DOHH2 (cell line): ENCODE measurements at regions not wholly inside any gene's neighbourhood (a gene's known extent, or its start where the extent isn't known, plus 50 kb on each side); places are given as distances from the start of the nearest gene placed in this dataset.

Experiments
- H3F3A ChIP-seq: fragments of 200-600 bp; sonication (generic), shearing (Covaris generic); 2 replicates; pipeline ENCODE4 v1.6.0; 2016; ENCODE audit warnings: antibody characterized with exemption, mild to moderate bottlenecking; ENCODE audit not compliant: control insufficient read depth, insufficient read depth
- H3K27ac ChIP-seq: fragments of 200-600 bp; sonication (generic); 2 replicates; pipeline ENCODE4 v1.5.1; 2014; ENCODE audit warnings: low read depth, mild to moderate bottlenecking, low read length, moderate library complexity
- H3K27me3 ChIP-seq: fragments of 200-600 bp; sonication (generic); 2 replicates; pipeline ENCODE4 v1.6.1; 2014; ENCODE audit warnings: mild to moderate bottlenecking, low read length, mixed read lengths; ENCODE audit not compliant: control insufficient read depth
- H3K36me3 ChIP-seq: fragments of 200-600 bp; sonication (generic); 2 replicates; pipeline ENCODE4 v1.6.1; 2014; ENCODE audit warnings: mild to moderate bottlenecking, low read length, moderate library complexity, mixed read lengths; ENCODE audit not compliant: control insufficient read depth
- H3K4me1 ChIP-seq: fragments of 200-600 bp; sonication (generic); 2 replicates; pipeline ENCODE4 v1.6.1; 2014; ENCODE audit warnings: mild to moderate bottlenecking, low read length, mixed read lengths; ENCODE audit not compliant: control insufficient read depth
- H3K4me2 ChIP-seq: fragments of 200-600 bp; sonication (generic); 2 replicates; pipeline ENCODE4 v1.6.0; 2014; ENCODE audit warnings: mild to moderate bottlenecking, low read length, moderate library complexity
- H3K4me3 ChIP-seq: fragments of 200-600 bp; sonication (generic); 2 replicates; pipeline ENCODE4 v1.5.1; 2014; ENCODE audit warnings: mild to moderate bottlenecking, low read length, mixed read lengths
- H3K79me2 ChIP-seq: fragments of 200-600 bp; sonication (generic); 2 replicates; pipeline ENCODE4 v1.6.1; 2014; ENCODE audit warnings: mild to moderate bottlenecking, low read length, mixed read lengths; ENCODE audit not compliant: control insufficient read depth
- H3K9me2 ChIP-seq: fragments of 200-600 bp; sonication (generic); replicated peaks from 2 replicates; pipeline ENCODE4 v1.6.1; 2014; ENCODE audit warnings: mild to moderate bottlenecking, low read length, mixed read lengths; ENCODE audit not compliant: control insufficient read depth
- H3K9me3 ChIP-seq: fragments of 200-600 bp; sonication (generic); 2 replicates; pipeline ENCODE4 v1.6.1; 2014; ENCODE audit warnings: antibody characterized with exemption, low read length, mixed read lengths; ENCODE audit not compliant: control insufficient read depth, insufficient read depth
- H4K20me1 ChIP-seq: fragments of 200-600 bp; sonication (generic); 2 replicates; pipeline ENCODE4 v1.6.0; 2014; ENCODE audit warnings: low read depth, mild to moderate bottlenecking, antibody characterized with exemption, low read length, moderate library complexity; ENCODE audit not compliant: control insufficient read depth, insufficient read depth
- CTCF ChIP-seq: fragments of 200-600 bp; sonication (generic); IDR thresholded peaks from one replicate; pipeline ENCODE4 v1.5.1; 2014; ENCODE audit warnings: antibody characterized with exemption, mild to moderate bottlenecking, low read depth, low read length; ENCODE audit not compliant: poor library complexity, severe bottlenecking
- EZH2phosphoT487 ChIP-seq: fragments of 200-600 bp; sonication (generic); IDR thresholded peaks from 2 replicates; pipeline ENCODE4 v1.6.1; 2017; ENCODE audit warnings: borderline replicate concordance, mild to moderate bottlenecking, antibody characterized with exemption, low read length, moderate library complexity, mixed read lengths

- H3K27ac ChIP-seq, result no peak overlapping the region
- no peaks in the 10 kb centered on the region for H3K79me2 ChIP-seq
- H3K9me3 ChIP-seq, result no peaks in the 10 kb centered on the region
- no peaks in the 10 kb centered on the region for H3K4me1 ChIP-seq
- no peak overlapping the region for H3K4me3 ChIP-seq
- H3K4me2 ChIP-seq, result no peak overlapping the region
- no peaks in the 10 kb centered on the region for H3F3A ChIP-seq
- H4K20me1 ChIP-seq, result no peaks in the 10 kb centered on the region
- no peak for TF ChIP-seq CTCF
- no peak for TF ChIP-seq EZH2phosphoT487
- H3K27me3 ChIP-seq, result no peaks in the 10 kb centered on the region
- H3K36me3 ChIP-seq, result no peaks in the 10 kb centered on the region
- no peaks in the 10 kb centered on the region for H3K9me2 ChIP-seq
Measured at GRCh38 chr17:51491416-51491815, 231.1 kb downstream of the UTP18 start.

- no peaks in the 10 kb centered on the region for H3F3A ChIP-seq
- TF ChIP-seq CTCF (no peak), EZH2phosphoT487 (no peak)
- H3K27ac ChIP-seq, result no peak overlapping the region
- no peaks in the 10 kb centered on the region for H3K36me3 ChIP-seq
- H3K9me3 ChIP-seq, result no peaks in the 10 kb centered on the region
- no peaks in the 10 kb centered on the region for H3K79me2 ChIP-seq
- no peaks in the 10 kb centered on the region for H3K9me2 ChIP-seq
- no peaks in the 10 kb centered on the region for H4K20me1 ChIP-seq
- H3K4me3 ChIP-seq, result no peak overlapping the region
- no peaks in the 10 kb centered on the region for H3K27me3 ChIP-seq
- no peak overlapping the region for H3K4me2 ChIP-seq
- no peaks in the 10 kb centered on the region for H3K4me1 ChIP-seq
Measured at GRCh38 chr17:51493206-51493605, 232.9 kb downstream of the UTP18 start.

GRCh38 chr17:51496378-51496777, 236.0 kb downstream of the UTP18 start:
- no peaks in the 10 kb centered on the region for H3K36me3 ChIP-seq
- no peak overlapping the region for H3K4me2 ChIP-seq
- H3K9me3 ChIP-seq, result no peaks in the 10 kb centered on the region
- H4K20me1 ChIP-seq, result no peaks in the 10 kb centered on the region
- H3K27me3 ChIP-seq, result no peaks in the 10 kb centered on the region
- H3K4me3 ChIP-seq, result no peak overlapping the region
- no peaks in the 10 kb centered on the region for H3K9me2 ChIP-seq
- H3K79me2 ChIP-seq, result no peaks in the 10 kb centered on the region
- no peaks in the 10 kb centered on the region for H3F3A ChIP-seq
- no peaks in the 10 kb centered on the region for H3K4me1 ChIP-seq
- H3K27ac ChIP-seq, result no peak overlapping the region
- no peak for TF ChIP-seq EZH2phosphoT487
- TF ChIP-seq CTCF, result no peak

GRCh38 chr17:51499897-51500296, 239.6 kb downstream of the UTP18 start:
- Histone ChIP-seq H3K9me3 (no peaks in the 10 kb centered on the region), H3K27me3 (peaks cover 3% of the 10 kb centered on the region; the same call in 1 of the 2 replicates), H3K4me3 (no peak overlapping the region), H4K20me1 (no peaks in the 10 kb centered on the region), H3K4me1 (no peaks in the 10 kb centered on the region), H3K36me3 (no peaks in the 10 kb centered on the region), H3K4me2 (no peak overlapping the region), H3K9me2 (no peaks in the 10 kb centered on the region), H3F3A (no peaks in the 10 kb centered on the region), H3K79me2 (no peaks in the 10 kb centered on the region), H3K27ac (no peak overlapping the region)
- TF ChIP-seq CTCF (no peak), EZH2phosphoT487 (no peak)
